ENCODE measurements at regions not wholly inside any gene's neighbourhood (a gene's known extent, or its start where the extent isn't known, plus 50 kb on each side); places are given as distances from the start of the nearest gene placed in this dataset.

GRCh38 chr6:4405621-4406212 lies 270.3 kb upstream of the ECI2 start:
- TF ChIP-seq CTCF (IDR thresholded peaks at IDR 0.05), result no peak
- no peak for TF ChIP-seq POLR2A (IDR thresholded peaks at IDR 0.05)
